ENCODE measurements at regions not wholly inside any gene's neighbourhood (a gene's known extent, or its start where the extent isn't known, plus 50 kb on each side); places are given as distances from the start of the nearest gene placed in this dataset.

DNA sequence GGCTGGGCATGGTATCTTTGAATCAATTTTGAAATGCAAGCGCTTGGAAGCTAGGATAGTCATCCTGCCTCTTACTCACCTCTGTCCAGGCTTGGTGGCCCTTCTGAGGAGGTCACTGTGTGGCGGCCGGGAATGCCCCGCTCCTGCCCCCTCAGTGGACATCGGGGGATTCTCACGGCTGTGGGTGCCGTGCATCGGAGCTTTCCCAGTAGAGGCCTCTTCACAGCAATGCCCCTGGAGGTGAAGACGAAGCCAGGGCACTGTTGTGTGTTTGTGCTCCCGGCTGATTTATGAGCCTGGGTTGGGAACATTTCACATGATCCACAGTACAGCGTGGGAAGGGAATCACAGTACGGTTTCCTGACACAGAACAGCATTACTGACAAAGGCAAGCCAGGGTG is 147.5 kb downstream of the NXNL2 start:
- WGBS, 2 donors, result 63 to 71% methylated on average over 12 of the region's 12 CpGs

DNA sequence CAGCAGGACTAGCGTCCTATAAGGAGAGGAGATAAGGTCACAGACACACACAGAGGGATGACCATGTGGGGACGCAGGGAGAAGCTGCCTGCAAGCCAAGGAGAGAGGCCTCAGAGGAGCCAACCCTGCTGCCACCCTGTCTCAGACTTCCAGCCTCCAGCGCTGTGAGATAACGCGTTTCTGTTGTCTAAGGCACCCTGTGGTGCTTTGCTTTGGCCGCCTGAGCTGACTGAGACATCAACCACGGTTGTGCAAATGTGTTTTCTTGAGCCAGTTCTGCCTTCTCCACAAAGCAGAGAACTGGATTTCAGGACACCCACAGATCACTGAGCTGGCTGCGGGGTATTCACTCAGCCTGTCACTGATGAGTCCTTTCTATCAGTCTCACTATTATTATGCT is 149.1 kb downstream of the NXNL2 start:
- no peak overlapping the region for H3K4me3 ChIP-seq (ENCODE audit: low read depth, poor library complexity, severe bottlenecking)
- DNase-seq (ENCODE audit: low spot score in 2 of 2), result no peak
- intact Hi-C loops (cut with DNase I; ENCODE audit: low total_unique reads), result no loop called here
- WGBS, 2 donors, result 84 to 89% methylated on average over 8 of the region's 8 CpGs
- TF ChIP-seq, protein P1, sequence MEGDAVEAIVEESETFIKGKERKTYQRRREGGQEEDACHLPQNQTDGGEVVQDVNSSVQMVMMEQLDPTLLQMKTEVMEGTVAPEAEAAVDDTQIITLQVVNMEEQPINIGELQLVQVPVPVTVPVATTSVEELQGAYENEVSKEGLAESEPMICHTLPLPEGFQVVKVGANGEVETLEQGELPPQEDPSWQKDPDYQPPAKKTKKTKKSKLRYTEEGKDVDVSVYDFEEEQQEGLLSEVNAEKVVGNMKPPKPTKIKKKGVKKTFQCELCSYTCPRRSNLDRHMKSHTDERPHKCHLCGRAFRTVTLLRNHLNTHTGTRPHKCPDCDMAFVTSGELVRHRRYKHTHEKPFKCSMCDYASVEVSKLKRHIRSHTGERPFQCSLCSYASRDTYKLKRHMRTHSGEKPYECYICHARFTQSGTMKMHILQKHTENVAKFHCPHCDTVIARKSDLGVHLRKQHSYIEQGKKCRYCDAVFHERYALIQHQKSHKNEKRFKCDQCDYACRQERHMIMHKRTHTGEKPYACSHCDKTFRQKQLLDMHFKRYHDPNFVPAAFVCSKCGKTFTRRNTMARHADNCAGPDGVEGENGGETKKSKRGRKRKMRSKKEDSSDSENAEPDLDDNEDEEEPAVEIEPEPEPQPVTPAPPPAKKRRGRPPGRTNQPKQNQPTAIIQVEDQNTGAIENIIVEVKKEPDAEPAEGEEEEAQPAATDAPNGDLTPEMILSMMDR (IDR thresholded peaks at IDR 0.05), result no peak
- TF ChIP-seq POLR2A (IDR thresholded peaks at IDR 0.05), result no peak

More for the DNA sequence above, 147.5 kb downstream of the NXNL2 start:
- DNase-seq (ENCODE audit: low spot score in 2 of 2), result no peak
- no peak overlapping the region for H3K4me3 ChIP-seq (ENCODE audit: low read depth, poor library complexity, severe bottlenecking)
- intact Hi-C loops (cut with DNase I; ENCODE audit: low total_unique reads), result no loop called here
- TF ChIP-seq, protein P1 (IDR thresholded peaks at IDR 0.05), result no peak
- TF ChIP-seq POLR2A (IDR thresholded peaks at IDR 0.05), result no peak

DNA sequence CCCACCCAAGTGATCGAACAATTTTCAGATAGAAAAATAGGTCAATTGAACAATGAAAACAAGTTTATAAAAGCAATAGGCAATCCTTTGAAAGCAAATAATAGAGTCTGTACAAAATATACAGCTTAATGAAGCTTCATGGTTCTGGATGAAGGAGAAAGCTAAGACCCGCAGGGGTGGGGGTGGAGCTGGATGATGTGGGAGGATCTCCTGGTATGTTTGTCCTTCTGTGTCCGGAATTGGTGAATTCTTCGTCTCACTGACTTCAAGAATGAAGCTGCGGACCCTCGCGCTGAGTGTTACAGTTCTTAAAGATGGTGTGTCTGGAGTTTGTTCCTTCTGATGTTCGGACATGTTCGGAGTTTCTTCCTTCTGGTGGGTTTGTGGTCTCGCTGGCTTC is 149.9 kb downstream of the NXNL2 start:
- WGBS, 2 donors, result 90 to 94% methylated on average over 10 of the region's 10 CpGs
- no peak for TF ChIP-seq POLR2A (IDR thresholded peaks at IDR 0.05)
- TF ChIP-seq, protein P1 (IDR thresholded peaks at IDR 0.05), result no peak
- H3K4me3 ChIP-seq (ENCODE audit: low read depth, poor library complexity, severe bottlenecking), result no peak overlapping the region
- intact Hi-C loops (cut with DNase I; ENCODE audit: low total_unique reads), result no loop called here
- no peak for DNase-seq (ENCODE audit: low spot score in 2 of 2)

DNA sequence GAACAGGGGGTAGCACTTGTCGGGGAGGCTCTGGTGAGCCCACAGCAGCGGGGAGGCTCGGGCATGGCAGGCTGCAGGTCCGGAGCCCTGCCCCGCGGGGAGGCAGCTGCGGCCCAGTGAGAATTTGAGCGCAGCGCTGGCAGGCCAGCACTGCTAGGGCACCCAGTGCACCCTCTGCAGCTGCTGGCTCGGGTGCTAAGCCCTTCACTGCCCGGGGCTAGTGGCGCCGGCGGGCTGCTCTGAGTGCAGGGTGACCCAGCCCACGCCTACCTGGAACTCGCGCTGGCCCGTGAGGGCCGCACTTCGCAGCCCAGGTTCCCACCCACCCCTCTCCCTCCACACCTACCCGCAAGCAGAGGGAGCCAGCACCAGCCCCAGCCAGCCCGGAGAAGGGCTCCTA is 151.0 kb downstream of the NXNL2 start:
- intact Hi-C loops (cut with DNase I; ENCODE audit: low total_unique reads), result no loop called here
- no peak for DNase-seq (ENCODE audit: low spot score in 2 of 2)

DNA sequence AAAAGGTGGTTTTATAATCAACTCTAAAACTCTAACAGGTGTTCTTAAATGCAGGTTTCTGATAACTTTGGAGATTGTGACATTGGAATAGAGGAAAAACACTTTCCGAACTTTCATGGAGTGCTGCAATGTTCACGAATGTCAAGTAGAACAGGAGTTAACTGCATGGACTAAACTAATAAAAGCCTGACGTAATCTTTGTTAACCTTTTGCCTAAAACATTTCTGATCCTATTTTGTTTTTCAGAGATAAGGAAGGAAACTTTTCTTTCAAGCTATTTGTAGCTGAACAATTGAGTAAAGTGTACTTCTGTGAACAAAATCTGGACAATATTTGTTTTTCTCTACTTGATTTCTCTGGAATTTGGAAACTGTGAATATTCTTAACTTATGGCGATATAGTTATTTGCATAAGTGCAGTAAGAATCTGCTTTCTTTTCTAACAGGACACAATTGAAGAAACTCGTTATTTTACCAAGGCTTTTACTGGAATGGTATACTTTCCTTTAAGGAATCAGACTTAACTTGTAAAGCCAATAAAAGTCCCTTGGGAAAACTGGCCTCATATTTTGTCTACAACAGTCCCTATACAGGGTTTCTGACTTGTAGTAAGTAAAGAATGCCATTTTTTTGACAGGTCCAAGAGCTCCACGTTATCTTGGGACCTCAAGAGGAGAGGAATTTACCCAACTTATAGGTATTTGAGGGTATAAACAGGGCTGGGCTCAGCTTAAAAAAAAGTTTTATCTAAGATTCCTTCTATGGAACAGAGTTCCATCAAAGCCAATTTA is 154.7 kb downstream of the NXNL2 start:
- 86 to 87% methylated on average over 6 of the region's 6 CpGs for WGBS, 2 donors
- no peak for TF ChIP-seq POLR2A (IDR thresholded peaks at IDR 0.05)
- TF ChIP-seq, protein P1 (IDR thresholded peaks at IDR 0.05), result no peak
- intact Hi-C loops (cut with DNase I; ENCODE audit: low total_unique reads), result no loop called here
- DNase-seq (ENCODE audit: low spot score in 2 of 2), result no peak
- H3K4me3 ChIP-seq (ENCODE audit: low read depth, poor library complexity, severe bottlenecking), result no peak overlapping the region

More for the DNA sequence above, 151.0 kb downstream of the NXNL2 start:
- TF ChIP-seq POLR2A (IDR thresholded peaks at IDR 0.05), result no peak
- TF ChIP-seq, protein P1 (IDR thresholded peaks at IDR 0.05), result no peak
- H3K4me3 ChIP-seq (ENCODE audit: low read depth, poor library complexity, severe bottlenecking), result no peak overlapping the region
- WGBS, 2 donors, result 88 to 94% methylated on average over 8 to 17 of the region's 22 CpGs

DNA sequence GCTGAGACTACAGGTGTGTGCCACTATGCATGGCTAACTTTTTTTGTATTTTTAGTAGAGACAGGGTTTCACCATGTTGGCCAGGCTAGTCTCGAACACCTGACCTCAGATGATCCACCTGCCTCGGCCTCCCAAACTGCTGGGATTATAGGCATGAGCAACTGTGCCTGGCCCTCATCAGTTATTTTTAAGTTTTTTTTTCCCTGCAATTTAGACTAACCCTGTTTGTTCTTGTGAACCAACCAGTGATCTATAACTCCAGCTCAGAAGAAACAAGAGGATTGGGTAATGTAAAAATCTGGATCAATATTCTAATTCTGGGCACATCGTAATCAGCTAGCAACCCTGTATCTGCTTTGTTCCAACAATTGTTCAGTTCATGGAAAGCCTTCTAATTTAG is 155.7 kb downstream of the NXNL2 start:
- intact Hi-C loops (cut with DNase I; ENCODE audit: low total_unique reads), result no loop called here
- no peak overlapping the region for H3K4me3 ChIP-seq (ENCODE audit: low read depth, poor library complexity, severe bottlenecking)
- WGBS, 2 donors, result 95 to 98% methylated on average over 3 of the region's 3 CpGs
- TF ChIP-seq POLR2A (IDR thresholded peaks at IDR 0.05), result no peak
- TF ChIP-seq, protein P1 (IDR thresholded peaks at IDR 0.05), result no peak
- DNase-seq (ENCODE audit: low spot score in 2 of 2), result no peak

All from lower leg skin (tissue), 4 donors.